IPS DF 6.9 (cell line): ENCODE measurements at regions not wholly inside any gene's neighbourhood (a gene's known extent, or its start where the extent isn't known, plus 50 kb on each side); places are given as distances from the start of the nearest gene placed in this dataset.

Experiments used
- DNase-seq: peaks from one replicate; pipeline ENCODE4 v3.0.0-alpha.2; 2013; ENCODE audit warnings: low read depth, low spot score
- H3K27ac ChIP-seq: one replicate; pipeline ENCODE4 v1.5.1; 2013; ENCODE audit warnings: low read length, control low read depth
- H3K27me3 ChIP-seq: 2 replicates; pipeline ENCODE4 v1.6.1; 2013; ENCODE audit warnings: mild to moderate bottlenecking, low read length; ENCODE audit not compliant: control insufficient read depth, insufficient read depth
- H3K36me3 ChIP-seq: 2 replicates; pipeline ENCODE4 v1.6.1; 2013; ENCODE audit warnings: low read length; ENCODE audit not compliant: control insufficient read depth, insufficient read depth
- H3K4me1 ChIP-seq: 2 replicates; pipeline ENCODE4 v1.6.1; 2013; ENCODE audit warnings: low read length; ENCODE audit not compliant: control insufficient read depth, insufficient read depth
- H3K4me3 ChIP-seq: 2 replicates; pipeline ENCODE4 v1.5.1; 2013; ENCODE audit warnings: mild to moderate bottlenecking, low read length
- H3K9me3 ChIP-seq: 2 replicates; pipeline ENCODE4 v1.6.1; 2013; ENCODE audit warnings: low read length, inconsistent platforms; ENCODE audit not compliant: control insufficient read depth, insufficient read depth
- WGBS: extraction: QIAGEN DNeasy Blood & Tissue Kit; methylation state at CpG from one replicate; pipeline ENCODE4 v1.1.7; 2013; ENCODE audit warnings: mixed read lengths, missing lambda C conversion rate; ENCODE audit not compliant: insufficient read length, insufficient coverage; 5-methylcytosine and 5-hydroxymethylcytosine counted together

- no peaks in the 10 kb centered on the region for H3K4me1 ChIP-seq
- no peaks in the 10 kb centered on the region for H3K36me3 ChIP-seq
- H3K9me3 ChIP-seq = no peaks in the 10 kb centered on the region
- H3K4me3 ChIP-seq = no peak overlapping the region
- no peak for DNase-seq
- H3K27ac ChIP-seq = no peak overlapping the region
- H3K27me3 ChIP-seq = no peaks in the 10 kb centered on the region
- WGBS = no CpG with 5 or more reads among the region's 12 CpGs
These were observed 588.6 kb upstream of the MKI67 start for GRCh38 chr10:128714644-128715415.

DNA sequence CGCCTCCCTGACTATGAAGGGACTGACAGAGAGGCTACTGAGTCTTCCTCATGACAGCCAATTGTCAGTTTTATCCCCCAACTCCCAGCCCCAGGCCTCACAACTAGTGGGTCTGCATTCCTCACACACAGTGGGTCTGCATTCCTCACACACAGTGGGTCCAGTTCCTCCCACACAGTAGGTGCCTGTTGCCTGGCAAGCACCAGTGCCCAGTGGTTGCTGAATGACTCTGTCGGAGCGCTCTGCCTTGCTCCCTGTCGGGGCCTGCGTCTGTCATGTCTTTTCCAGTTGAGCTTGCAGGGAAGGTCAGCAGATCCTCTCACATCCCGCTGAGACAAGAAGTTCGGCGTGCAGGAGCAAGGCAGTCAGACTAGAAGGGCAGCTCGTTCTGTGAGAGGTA is 590.0 kb upstream of the MKI67 start:
- no peaks in the 10 kb centered on the region for H3K27me3 ChIP-seq
- H3K27ac ChIP-seq = no peak overlapping the region
- no CpG with 5 or more reads among the region's 9 CpGs for WGBS
- H3K9me3 ChIP-seq = no peaks in the 10 kb centered on the region
- H3K36me3 ChIP-seq = no peaks in the 10 kb centered on the region
- H3K4me1 ChIP-seq = no peaks in the 10 kb centered on the region
- H3K4me3 ChIP-seq = no peak overlapping the region
- no peak for DNase-seq

- no peaks in the 10 kb centered on the region for H3K36me3 ChIP-seq
- no peak for DNase-seq
- no CpG with 5 or more reads among the region's 5 CpGs for WGBS
These were observed 595.8 kb upstream of the MKI67 start for GRCh38 chr10:128721963-128722445.

DNA sequence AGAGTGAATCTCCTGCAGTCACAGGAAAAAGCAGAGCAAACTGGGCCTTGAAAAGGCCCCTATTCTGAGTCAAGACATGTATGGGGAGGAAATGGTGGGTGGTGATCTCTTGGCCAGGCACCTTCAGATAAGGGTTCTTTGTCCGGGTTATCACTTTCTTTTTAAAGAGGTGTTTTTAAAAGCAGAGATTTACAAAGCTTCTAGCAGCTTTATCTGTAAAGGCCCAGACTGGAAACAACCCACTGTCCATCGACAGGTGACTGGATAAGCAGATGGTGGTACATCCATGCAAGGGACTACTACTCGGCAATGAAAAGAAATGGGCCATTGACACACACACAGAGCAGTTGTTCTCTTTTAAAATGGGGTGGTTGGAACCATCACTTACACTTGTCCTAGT is 596.7 kb upstream of the MKI67 start:
- DNase-seq = no peak
- no peaks in the 10 kb centered on the region for H3K9me3 ChIP-seq
- WGBS = no CpG with 5 or more reads among the region's 3 CpGs
- no peak overlapping the region for H3K4me3 ChIP-seq
- no peak overlapping the region for H3K27ac ChIP-seq
- no peaks in the 10 kb centered on the region for H3K36me3 ChIP-seq
- H3K4me1 ChIP-seq = no peaks in the 10 kb centered on the region
- no peaks in the 10 kb centered on the region for H3K27me3 ChIP-seq

More at GRCh38 chr10:128721963-128722445, 595.8 kb upstream of the MKI67 start:
- Histone ChIP-seq H3K4me3 (no peak overlapping the region), H3K27me3 (no peaks in the 10 kb centered on the region), H3K9me3 (no peaks in the 10 kb centered on the region), H3K27ac (no peak overlapping the region), H3K4me1 (no peaks in the 10 kb centered on the region)

GRCh38 chr10:128723631-128724205 is 597.5 kb upstream of the MKI67 start:
- H3K4me3 ChIP-seq = no peak overlapping the region
- H3K9me3 ChIP-seq = no peaks in the 10 kb centered on the region
- DNase-seq = no peak
- no peak overlapping the region for H3K27ac ChIP-seq
- H3K36me3 ChIP-seq = no peaks in the 10 kb centered on the region
- WGBS = no CpG with 5 or more reads among the region's 14 CpGs
- H3K4me1 ChIP-seq = no peaks in the 10 kb centered on the region
- no peaks in the 10 kb centered on the region for H3K27me3 ChIP-seq

- no peaks in the 10 kb centered on the region for H3K9me3 ChIP-seq
- no peak overlapping the region for H3K27ac ChIP-seq
- no peak overlapping the region for H3K4me3 ChIP-seq
- no peaks in the 10 kb centered on the region for H3K36me3 ChIP-seq
- H3K4me1 ChIP-seq = no peaks in the 10 kb centered on the region
- WGBS = no CpG with 5 or more reads among the region's 2 CpGs
- no peaks in the 10 kb centered on the region for H3K27me3 ChIP-seq
- no peak for DNase-seq
These were observed 599.3 kb upstream of the MKI67 start for GRCh38 chr10:128725531-128725930.

GRCh38 chr10:128727114-128727513 is 600.9 kb upstream of the MKI67 start:
- no CpG with 5 or more reads among the region's 6 CpGs for WGBS
- no peak for DNase-seq
- H3K9me3 ChIP-seq = no peaks in the 10 kb centered on the region
- no peaks in the 10 kb centered on the region for H3K36me3 ChIP-seq
- H3K4me3 ChIP-seq = no peak overlapping the region
- no peak overlapping the region for H3K27ac ChIP-seq
- no peaks in the 10 kb centered on the region for H3K4me1 ChIP-seq
- no peaks in the 10 kb centered on the region for H3K27me3 ChIP-seq

GRCh38 chr10:128729910-128730420 is 603.7 kb upstream of the MKI67 start:
- Histone ChIP-seq H3K27me3 (no peaks in the 10 kb centered on the region), H3K36me3 (no peaks in the 10 kb centered on the region), H3K4me1 (no peaks in the 10 kb centered on the region), H3K4me3 (no peak overlapping the region), H3K27ac (no peak overlapping the region), H3K9me3 (no peaks in the 10 kb centered on the region)
- WGBS = no CpG with 5 or more reads among the region's 4 CpGs
- DNase-seq = no peak

GRCh38 chr10:128730922-128731321 is 604.7 kb upstream of the MKI67 start:
- no peak overlapping the region for H3K4me3 ChIP-seq
- H3K9me3 ChIP-seq = no peaks in the 10 kb centered on the region
- DNase-seq = no peak
- no peaks in the 10 kb centered on the region for H3K27me3 ChIP-seq
- no peaks in the 10 kb centered on the region for H3K4me1 ChIP-seq
- WGBS = no CpG with 5 or more reads among the region's 13 CpGs
- H3K27ac ChIP-seq = no peak overlapping the region
- H3K36me3 ChIP-seq = no peaks in the 10 kb centered on the region

DNA sequence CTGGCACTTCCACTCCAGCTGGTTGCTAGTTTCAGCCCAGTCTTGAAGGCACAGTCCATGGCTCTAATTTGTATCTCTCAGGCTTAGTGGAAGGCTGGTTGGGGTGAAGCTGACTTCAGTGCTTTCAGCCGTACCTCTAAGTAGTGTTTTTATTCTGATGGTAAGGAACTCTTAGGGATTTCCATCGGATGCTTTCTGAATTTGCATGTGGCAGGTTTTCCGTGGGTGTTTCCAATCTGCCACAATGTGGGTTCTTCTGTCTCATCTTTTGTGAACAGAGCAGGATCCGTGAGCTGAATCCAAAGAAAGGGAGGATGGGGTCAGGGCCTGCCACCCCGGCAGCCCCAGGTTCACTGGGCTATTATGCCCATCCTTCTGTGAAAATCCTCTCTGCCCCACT is 607.9 kb upstream of the MKI67 start:
- Histone ChIP-seq H3K27ac (no peak overlapping the region), H3K36me3 (no peaks in the 10 kb centered on the region), H3K4me3 (no peak overlapping the region), H3K4me1 (no peaks in the 10 kb centered on the region), H3K27me3 (no peaks in the 10 kb centered on the region), H3K9me3 (no peaks in the 10 kb centered on the region)
- no peak for DNase-seq
- WGBS = no CpG with 5 or more reads among the region's 5 CpGs
